HG03175 (cell line): ENCODE measurements at regions not wholly inside any gene's neighbourhood (a gene's known extent, or its start where the extent isn't known, plus 50 kb on each side); places are given as distances from the start of the nearest gene placed in this dataset.
"Not testable (repeated sequence)": the region's sequence is repeated elsewhere in the genome, so short reads cannot be mapped to it uniquely, and the experiment has no call there.

Experiments
- ATAC-seq: cut with Tn5 transposase; IDR thresholded peaks from one replicate; pipeline ENCODE4 v1.9.1; 2021; ENCODE audit warnings: mild to moderate bottlenecking, moderate library complexity; ENCODE audit not compliant: unreplicated experiment

DNA sequence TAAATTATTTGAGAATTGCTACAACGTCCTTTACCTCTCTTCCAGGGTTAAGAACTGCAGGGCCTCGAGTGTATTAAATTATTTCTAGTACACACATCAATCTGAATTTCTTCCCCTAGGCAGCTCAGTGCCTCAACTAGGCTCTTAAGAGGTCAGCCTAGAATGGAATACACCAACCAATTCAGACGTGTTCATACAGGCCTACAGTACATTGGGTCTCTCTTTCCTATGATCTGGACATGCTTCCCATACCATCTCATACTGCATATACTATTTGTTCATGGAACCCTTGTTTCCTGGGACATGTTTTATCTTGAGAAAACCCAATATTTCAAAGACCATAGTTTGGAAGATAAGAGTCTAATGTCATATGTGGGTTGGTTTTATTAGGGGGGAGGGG lies 434.1 kb upstream of the WWC1 start:
- no peak for ATAC-seq

DNA sequence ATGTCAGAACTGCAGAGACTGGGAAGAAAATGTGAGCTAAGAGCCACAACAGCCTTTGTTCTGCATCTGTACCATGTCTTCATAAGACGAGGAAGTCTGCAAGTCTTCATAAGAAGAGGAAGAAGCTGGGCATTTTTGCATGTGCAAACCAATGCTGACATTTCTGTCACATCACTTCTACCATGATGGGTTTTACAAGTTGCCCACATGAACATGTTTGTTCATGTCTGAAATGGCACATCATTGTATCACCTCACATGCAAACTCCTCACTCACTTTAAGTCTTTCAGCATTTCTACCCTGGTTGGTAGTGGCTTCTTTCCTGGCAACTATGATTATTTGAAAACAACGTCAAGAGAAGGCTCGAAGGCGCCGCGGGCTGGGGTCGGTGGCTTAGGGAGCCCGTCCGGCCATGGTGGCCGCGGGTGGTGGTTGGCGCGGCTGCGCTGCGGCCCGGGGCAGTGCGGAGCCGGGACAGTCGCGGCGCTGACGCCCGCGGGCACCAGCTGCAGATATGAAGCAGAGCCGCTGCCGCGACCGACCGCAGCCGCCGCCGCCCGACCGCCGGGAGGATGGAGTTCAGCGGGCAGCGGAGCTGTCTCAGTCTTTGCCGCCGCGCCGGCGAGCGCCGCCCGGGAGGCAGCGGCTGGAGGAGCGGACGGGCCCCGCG lies 433.1 kb upstream of the WWC1 start:
- not testable (repeated sequence) for ATAC-seq

DNA sequence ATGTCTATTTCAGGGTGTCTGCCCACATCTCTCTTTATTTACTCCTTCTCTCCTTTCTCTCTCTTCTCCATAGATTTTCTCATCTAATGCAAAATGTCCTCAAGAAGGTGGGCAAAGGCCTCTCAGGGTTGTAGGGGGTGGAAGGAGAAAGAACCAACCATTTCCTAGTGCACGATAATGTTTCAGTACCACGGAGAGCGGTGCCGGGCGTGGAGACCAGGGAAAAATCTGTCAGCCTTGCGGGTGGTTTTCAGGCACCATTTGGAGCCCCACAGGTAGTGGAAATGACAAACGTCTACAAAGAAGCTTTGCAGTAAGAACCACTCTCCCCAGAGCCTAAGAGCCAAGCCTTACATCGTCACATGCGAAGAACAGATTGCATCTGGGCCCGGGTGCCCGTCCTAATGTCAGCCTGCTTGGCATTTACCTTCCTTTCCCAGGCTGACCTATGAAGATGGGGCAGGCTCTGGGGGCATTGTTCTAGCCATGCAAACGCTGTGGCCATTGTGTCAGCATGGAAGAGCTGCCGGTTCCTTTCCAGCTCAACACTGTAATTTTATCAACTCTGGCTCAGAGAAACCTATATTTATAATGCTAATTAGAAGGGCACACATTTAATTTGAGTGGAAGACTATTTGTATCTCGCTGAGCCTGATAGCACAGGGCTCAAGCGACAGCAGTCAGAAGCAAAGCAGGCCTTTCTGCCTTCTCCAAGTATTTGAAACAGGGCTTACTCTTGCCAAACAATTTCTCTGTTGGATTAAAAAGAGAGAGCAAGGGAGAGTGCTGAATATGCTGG lies 430.1 kb upstream of the WWC1 start:
- no peak for ATAC-seq

DNA sequence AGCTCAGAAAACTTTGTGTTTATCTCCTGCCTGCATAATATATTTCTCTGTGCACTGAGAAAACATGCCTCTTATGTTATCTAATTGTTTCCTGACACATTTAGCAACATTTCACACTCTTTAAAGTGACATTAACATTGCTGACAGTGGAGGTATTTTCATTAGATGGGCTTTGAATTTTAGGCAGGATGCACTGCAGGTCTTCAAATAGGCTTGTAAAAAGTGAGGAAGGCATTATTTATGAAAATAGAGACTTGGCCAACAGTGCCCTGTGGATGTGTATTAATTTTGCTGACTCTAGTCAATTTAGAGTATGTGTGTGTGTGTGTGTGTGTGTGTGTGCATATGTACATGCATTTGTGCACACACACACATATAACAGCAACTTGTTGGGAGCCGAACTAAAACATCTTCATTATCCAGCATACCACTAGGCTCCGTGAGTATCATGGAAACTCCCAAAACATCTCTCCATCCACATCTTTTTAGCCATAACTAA lies 429.5 kb upstream of the WWC1 start:
- ATAC-seq, result no peak

DNA sequence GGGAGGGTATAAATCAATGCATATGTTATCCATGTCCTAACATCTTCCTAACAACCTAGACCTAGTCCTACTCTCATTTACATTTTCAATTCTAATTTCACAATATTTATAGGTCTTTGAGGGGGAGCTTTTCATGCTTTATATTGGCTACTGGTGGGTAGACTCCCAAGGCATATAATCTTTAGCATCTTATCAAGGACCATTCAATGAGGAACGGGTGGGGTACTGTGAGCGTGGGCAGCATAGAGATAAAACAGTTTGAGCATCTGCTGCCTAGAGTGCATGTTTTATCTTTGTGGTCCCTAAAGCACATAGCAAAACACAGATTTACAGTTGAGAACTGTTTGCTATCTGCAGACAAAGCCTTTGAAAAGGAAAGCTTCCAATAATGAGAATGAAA lies 427.6 kb upstream of the WWC1 start:
- no peak for ATAC-seq

DNA sequence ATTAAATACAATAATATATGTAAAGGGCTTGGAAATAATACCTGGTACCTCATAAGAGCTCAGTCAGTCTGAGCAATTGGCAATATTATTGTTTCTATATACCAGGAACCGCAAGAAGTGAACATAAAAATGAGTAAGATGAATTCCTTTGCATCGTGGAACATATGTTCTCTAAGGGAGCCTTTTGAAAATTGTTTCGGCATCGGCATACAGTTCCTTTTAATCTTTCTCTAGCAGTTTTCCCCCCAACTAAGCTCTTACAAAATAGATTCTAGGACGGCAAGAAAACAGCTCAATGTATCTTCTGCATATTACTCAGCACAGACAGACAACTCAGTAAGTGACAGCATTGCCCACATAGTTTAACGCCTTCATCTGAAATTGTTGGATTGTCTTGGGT lies 426.6 kb upstream of the WWC1 start:
- ATAC-seq, result no peak

DNA sequence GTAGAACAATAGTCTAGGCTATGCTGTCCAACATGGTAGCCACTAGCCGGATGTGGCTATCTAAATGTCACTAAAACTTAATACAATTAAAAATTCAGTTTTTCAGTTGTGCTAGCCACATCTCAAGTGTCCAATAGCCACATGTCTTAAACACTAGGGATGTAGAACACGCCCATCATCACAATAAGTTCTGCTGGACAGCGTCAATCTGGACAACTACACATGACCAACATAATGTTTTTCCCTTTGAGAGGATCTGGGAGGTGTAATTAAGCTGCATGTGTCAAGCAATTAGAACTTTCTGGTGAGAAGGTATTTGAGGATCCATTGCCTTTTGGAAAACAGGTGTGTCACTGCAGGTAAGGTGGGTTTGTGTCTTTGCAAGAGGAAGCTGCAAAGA lies 424.6 kb upstream of the WWC1 start:
- no peak for ATAC-seq

DNA sequence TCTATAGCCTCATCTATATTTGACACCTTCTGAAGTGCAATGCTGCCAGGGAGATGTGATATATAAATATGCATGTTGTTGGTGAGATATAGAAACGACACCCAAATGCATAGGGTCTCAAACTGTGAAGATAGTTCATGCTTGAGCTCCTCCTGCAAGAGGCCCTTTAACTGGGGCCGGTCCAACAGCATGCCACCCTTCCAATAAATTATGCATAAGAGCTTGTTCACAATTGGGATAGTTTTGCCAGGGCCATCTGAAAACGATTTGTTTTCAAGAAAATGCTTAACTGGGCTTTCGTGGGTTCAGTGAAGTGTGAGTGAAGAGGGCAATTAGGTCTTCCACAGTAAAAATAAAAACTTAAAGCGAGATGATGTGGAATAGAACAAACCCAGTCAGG lies 424.2 kb upstream of the WWC1 start:
- no peak for ATAC-seq

DNA sequence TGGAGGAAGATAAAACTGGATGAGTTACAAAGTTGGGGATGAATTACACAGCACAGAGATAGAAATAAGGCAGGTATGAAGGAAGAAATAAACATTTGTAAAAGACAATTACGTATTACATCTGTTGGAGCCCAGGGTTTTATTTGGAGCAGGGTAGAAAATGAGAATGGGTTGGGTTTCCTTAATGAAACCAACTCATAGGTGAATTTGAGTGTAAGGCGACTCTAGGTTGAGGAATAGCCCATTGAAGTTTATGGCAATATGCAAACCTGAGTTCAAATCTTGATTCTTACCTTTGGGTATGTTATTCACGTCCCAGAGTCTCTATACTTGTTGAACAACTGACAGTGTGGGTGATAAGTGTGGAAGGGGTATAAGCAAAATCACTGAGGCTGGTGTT lies 422.3 kb upstream of the WWC1 start:
- no peak for ATAC-seq

DNA sequence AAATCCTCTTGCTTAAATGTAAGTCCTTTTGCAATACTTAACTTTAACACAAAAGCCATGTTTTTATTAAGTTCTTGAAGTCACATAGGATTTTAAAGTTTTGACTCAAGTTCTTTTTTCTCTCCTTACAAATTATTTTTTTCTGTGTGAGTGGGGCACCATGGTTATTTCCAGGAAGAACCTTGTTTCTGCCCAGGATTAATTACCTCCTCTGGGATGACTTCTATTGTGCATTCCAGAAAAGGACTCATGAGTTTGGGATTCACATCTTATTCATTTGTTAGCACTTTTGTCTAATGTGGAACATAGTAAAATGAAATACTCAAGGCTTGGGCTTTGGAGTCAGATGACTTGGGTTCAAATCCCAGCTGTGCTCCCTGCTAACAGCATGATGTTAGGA lies 421.4 kb upstream of the WWC1 start:
- no peak for ATAC-seq

DNA sequence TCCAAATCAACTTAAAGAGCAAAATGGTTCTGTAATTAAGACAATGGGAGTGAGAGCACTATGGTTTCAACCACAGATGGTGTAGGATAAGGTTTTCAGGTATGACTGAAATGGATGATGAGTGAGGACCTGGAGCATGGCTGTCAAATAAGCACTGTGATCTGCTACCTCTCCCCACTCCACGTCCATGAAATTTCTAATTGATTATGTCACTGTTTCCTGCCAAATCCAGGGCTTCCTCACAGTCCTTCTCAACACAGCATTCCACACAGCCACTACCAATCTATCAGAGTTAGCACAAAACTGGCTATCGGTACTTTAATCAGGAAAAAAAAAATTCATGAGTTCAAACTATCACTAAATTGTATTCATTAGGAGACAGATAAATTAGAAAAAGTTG lies 420.4 kb upstream of the WWC1 start:
- no peak for ATAC-seq

DNA sequence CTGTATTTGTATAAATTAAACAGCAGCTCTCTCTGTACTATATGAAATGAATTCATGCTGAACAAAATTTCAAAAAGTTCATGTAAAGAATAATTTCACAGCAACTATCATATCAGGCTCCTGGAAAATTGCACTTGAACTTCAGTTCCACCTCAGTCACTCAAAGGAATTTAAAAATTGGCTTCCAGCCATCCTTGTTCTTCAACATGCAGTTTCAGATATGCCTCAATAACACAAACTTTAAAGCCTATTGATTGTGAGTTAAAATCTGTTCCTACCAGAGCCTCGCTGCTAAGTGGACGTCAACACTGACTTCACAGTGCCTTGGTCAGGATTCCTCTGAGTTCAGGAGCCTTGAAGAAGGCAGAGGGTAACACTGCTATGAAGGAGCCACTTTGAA lies 418.7 kb upstream of the WWC1 start:
- ATAC-seq, result no peak

DNA sequence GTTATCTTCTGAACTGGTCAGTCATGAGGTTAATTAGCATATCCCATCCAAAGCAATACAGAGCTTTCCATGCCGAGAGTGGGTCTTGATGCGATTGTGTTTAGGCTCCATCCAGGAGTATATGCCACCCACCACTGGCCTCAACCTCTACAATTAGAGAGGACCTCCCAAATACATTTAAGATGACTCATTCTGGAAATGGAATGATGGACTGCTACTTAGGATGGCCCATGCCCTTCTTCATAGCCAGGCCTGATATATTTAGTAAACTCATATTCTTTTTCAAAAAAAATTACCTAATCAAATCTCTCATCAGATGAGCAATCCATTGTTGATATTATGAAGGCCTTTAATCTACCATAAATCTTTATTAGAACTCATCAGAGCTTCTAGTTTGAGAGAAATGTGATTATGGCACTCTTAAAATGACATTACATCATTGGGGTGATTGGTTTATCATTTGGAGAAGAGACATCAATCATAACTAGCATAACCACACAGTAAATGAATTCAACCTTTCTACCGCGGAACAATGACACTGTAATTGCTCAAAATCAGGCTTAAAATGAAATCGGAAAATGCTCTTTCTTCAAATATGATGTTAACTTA lies 414.2 kb upstream of the WWC1 start:
- no peak for ATAC-seq

DNA sequence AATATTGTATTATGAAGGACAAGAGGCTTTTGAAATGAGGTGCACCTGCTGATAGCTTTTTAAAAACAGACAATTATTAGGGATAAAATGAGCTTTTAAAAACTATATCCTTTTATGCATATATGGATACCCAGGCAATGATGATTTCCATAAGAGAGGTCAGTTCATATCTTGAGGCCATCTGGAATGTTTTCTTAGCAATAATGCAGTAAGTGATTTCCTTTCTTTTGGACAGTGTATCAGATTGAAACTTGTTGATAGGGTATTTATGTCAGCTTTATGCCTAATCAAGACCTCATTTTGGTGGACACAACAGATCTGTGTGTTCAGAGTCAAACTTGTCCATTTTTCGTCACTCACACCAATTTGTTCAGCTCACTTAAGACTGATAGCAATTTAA lies 413.5 kb upstream of the WWC1 start:
- no peak for ATAC-seq

DNA sequence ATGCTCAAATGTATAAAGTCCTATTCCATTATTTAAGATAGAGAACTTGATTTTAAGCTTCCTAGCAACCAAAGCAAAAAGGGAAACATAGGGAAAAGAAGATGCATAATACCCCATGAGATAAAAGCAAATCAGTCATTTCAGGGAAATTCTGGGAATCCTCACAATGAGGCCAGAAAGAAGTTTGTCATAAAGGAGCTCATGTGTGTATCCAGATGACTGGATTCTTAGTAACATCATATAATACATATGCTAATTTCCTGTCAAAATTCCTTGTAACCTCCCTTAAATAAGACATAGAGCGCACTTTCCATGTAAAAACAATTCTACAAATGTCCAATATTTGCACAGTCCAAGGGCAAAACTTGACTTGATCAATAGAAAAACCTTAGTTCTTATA lies 411.0 kb upstream of the WWC1 start:
- ATAC-seq, result no peak

DNA sequence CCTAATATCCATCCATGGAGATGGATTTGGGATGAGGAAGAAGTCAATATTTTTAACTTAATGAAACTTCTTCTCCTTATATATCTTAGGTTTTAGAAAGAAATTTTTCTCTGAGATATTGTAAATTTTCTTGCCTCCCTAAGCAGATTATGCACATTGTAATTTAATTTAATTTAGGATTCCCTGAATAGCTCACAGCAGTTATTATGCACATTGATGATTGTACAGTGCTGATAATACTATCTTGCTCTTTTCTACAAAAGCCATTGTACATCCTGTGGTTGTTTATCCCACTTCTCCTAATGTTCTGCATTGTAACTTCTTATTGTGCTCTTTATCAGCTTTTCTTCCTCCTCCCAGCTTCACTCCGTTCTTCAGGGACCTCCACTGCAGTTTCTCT lies 410.4 kb upstream of the WWC1 start:
- no peak for ATAC-seq

DNA sequence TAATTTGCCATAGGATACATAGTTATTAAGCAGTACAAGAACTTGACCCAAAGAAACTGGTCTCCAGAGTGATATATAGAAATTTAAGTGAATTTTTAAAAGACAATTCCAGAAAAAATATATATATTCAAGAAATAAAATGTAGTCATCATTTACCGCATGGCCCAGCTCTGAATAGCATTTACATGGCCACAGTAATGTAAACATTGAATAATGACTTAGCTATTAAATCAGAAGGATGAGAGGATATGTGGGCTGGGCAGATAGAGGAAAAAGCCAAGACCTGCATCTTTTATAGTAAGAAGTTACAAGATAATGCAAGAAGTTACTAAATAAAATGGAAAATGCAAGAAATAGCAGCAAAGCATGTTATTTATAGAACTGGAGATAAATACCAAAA lies 405.2 kb upstream of the WWC1 start:
- no peak for ATAC-seq

DNA sequence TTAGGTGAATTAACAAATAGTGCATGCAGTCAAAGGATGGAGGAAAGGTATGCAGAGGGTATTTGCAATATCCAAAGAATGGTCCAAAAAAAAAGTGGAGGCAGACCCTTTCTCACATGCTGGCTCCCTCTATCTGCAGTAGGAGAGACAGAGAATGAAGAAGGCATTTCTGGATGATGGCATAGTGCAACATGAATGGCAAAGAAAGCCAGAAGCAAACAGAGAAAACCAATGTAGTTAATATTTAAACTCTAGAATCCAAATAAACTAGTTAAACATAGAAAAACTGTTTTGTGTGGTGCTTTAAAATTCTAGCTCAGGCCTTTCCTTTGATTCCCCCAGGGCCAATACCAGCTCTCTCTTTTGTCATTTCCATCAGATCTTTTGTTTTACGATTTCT lies 403.1 kb upstream of the WWC1 start:
- ATAC-seq, result no peak

DNA sequence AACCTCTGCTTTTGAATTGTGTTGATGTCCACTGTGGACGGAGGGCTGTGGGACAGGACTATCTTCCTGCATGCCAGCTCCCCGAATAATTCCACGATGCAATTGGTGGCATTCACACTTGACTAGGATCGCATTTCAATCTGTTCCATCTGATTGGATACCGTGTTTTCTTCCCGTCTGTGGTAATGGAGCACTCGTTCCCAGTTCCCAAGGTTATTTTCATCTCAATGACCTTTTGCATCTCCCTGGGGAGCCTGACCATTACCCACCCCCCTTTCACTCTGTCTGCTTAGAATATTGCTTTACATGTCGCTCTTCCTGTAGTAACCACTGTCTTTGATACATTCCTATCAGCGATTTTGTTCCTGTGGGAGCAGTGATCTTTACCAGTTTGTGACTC lies 402.2 kb upstream of the WWC1 start:
- ATAC-seq, result no peak

DNA sequence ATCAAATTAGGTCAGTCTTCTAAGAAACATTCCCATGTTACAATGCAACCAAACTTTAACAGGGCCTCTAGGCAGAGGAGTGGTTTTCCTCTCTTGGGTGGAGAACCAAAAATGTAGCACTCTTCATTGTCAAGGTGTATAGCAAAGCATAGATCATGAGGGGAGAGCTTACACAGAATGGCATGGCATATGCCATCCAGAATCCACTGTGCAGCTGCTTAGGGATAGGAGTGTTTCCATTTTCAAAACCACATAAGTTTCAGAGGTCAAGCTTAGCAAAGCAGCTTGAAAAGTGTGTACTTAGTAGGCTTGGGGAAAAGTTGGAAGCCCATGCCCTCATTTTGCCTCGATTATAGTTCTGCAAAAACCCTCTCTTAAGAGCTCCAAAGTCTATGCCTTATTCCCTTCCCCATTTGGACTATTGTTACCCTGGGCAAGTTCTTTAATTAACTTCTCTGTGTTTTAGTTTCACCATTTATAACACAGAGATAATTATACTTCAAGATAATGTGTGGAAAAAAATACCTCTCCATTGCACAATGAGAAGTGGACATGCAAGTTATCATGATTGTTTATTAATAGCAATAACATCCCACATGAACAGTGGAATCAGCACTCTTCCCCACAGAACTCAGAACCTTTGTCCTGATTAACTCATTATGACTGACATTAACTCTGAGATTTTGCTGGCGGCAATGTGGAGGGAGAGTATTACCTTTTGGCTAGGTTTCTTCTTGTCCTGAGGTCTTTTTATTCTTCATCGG lies 398.9 kb upstream of the WWC1 start:
- no peak for ATAC-seq

DNA sequence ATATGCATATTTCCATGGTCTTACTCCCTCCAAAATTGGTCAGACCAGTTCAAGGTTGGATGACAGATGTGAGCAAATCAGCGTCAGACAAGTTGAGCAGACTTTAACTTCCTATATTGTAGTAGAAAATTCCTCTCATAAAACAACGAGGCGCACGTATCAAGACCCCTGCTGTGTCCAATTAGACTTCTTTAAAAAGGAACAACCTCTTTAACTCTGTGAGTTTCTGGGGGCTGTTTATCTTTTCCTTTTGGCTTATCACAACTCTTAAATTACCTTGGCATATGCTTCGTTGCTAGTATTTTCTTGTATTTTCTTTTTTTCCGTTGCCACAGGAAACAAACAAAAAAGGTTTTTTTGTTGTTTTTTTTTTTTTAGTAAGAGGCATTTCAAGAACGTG lies 398.2 kb upstream of the WWC1 start:
- ATAC-seq, result no peak
